Testis (tissue), 2 donors: ENCODE measurements at regions not wholly inside any gene's neighbourhood (a gene's known extent, or its start where the extent isn't known, plus 50 kb on each side); places are given as distances from the start of the nearest gene placed in this dataset.

Experiments used
- DNase-seq: peaks from one replicate; pipeline ENCODE4 v3.0.0-alpha.2; 2019
- H3K27ac ChIP-seq, 2 donors: fragments of 200-600 bp; sonication (generic); one replicate each; pipeline ENCODE4 v1.5.1; 2019
- H3K27me3 ChIP-seq: fragments of 200-600 bp; sonication (generic); one replicate; pipeline ENCODE4 v1.5.1; 2019
- H3K36me3 ChIP-seq: fragments of 200-600 bp; sonication (generic); one replicate; pipeline ENCODE4 v1.5.1; 2017; ENCODE audit warnings: low read depth; ENCODE audit errors: missing control alignments
- H3K4me1 ChIP-seq: fragments of 200-600 bp; sonication (generic); one replicate; pipeline ENCODE4 v1.5.1; 2019
- H3K4me3 ChIP-seq, 2 donors: fragments of 200-600 bp; sonication (generic); one replicate each; pipeline ENCODE4 v1.5.1; 2017 to 2019
- H3K9me3 ChIP-seq: fragments of 200-600 bp; sonication (generic); one replicate; pipeline ENCODE4 v1.5.1; 2017
- POLR2A ChIP-seq: fragments of 450-650 bp; IDR thresholded peaks from one replicate; pipeline ENCODE4 v1.6.1; 2017; ENCODE audit warnings: antibody characterized with exemption, mild to moderate bottlenecking, moderate library complexity
- WGBS, 2 donors: methylation state at CpG; one replicate each; pipeline ENCODE4 v1.1.5; 2018; 5-methylcytosine and 5-hydroxymethylcytosine counted together
- intact Hi-C: fragments of 100-400 bp; cut with DNase I; formaldehyde crosslinking; loops from one replicate; pipeline ENCODE4 v1.15.1; 2023; ENCODE audit warnings: low total_unique reads
- TF ChIP-seq, protein P1 (sequence below), 3 experiments: fragments of 450-650 bp in 2 of 3; fragments of 200-600 bp in 1 of 3; sonication (generic) in 1 of 3; IDR thresholded peaks; one replicate each; pipeline ENCODE4 v1.5.1; 2016 to 2019; ENCODE audit warnings: antibody characterized with exemption in 3 of 3, mild to moderate bottlenecking in 2 of 3, moderate library complexity in 1 of 3

DNA sequence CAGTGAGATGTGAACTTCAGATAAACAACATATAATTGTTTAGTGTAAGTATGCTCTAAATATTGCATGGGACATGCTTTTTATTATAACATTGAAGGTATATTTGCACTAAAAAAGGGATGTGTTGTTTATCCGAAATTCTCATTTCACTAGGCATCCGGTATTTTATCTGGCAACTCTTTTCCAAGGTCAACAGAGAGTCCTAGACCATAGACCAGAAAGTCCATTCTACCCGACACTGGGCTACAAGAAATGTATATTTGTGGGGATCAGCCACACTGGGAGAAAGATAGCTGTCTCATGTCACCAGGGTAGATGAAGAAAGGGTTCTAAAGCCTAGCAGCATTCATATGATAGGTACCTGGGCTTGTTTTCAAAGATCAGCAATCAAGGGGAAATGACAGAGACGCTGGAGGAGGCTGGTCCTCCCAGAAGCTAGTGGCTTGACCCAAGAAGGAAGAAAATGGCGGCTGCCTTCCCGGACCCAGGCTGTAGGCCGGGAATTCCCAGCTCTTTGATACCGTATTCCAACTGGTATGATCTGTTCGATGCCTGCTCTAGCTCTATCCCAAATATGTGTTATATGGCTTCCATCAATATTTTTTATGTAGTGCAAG, 161.1 kb upstream of the IRF2BP2 start:
- H3K27ac ChIP-seq, result no peak overlapping the region
- no peak for DNase-seq
- 72 to 76% methylated on average over 9 of the region's 9 CpGs for WGBS, 2 donors

DNA sequence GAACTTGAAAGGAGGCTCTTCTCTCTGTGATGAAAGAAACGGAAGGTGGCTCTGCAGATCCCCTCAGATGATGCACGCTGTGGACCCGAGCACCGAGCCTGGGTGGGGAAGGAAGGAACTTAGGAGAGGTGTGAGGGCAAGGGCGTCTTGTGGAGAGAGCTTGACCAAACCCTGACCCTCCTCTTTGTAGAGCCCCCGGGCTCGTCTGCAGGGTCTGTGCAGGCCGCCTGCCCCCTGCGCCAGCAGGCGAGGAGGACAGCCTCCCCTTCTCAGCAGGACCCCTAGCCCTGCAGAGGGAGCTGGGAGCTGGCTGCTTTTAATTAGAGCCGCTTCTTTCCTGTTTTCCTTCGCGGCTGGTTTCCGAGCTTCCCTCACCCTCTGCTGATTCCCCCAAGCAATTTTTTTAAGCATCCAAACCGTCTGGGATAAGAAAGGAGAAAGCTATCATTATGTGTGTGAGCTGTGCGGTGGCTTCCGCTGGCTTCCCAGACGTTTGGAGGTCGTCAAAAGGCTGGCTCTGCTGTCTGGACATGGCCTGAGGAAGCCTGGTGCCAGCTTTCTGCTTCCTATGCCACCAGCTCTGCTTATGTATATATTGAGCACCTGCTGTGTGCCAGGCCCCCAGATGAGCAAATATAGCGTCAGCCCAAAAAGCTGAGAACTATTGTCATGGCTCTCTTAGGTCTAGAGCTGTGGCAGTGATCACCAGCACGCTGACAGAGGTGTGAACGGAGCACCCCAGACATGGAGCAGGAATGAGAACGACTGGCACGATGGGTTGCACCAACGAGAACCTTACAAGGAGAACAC, 160.2 kb upstream of the IRF2BP2 start:
- Histone ChIP-seq H3K4me3 (no peak overlapping the region), H3K27ac (no peak overlapping the region), H3K36me3 (no peaks in the 10 kb centered on the region), H3K27me3 (no peaks in the 10 kb centered on the region), H3K4me1 (peaks cover 6% of the 10 kb centered on the region), H3K9me3 (no peaks in the 10 kb centered on the region)
- TF ChIP-seq, protein P1, sequence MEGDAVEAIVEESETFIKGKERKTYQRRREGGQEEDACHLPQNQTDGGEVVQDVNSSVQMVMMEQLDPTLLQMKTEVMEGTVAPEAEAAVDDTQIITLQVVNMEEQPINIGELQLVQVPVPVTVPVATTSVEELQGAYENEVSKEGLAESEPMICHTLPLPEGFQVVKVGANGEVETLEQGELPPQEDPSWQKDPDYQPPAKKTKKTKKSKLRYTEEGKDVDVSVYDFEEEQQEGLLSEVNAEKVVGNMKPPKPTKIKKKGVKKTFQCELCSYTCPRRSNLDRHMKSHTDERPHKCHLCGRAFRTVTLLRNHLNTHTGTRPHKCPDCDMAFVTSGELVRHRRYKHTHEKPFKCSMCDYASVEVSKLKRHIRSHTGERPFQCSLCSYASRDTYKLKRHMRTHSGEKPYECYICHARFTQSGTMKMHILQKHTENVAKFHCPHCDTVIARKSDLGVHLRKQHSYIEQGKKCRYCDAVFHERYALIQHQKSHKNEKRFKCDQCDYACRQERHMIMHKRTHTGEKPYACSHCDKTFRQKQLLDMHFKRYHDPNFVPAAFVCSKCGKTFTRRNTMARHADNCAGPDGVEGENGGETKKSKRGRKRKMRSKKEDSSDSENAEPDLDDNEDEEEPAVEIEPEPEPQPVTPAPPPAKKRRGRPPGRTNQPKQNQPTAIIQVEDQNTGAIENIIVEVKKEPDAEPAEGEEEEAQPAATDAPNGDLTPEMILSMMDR (IDR thresholded peaks at IDR 0.05), result no peak
- TF ChIP-seq POLR2A, result no peak
- no peak for DNase-seq
- WGBS, 2 donors, result 57 to 58% methylated on average over 23 to 25 of the region's 25 CpGs
- intact Hi-C loops, result no loop called here

More for the DNA sequence above, 161.1 kb upstream of the IRF2BP2 start:
- Histone ChIP-seq H3K4me1 (peaks cover 6% of the 10 kb centered on the region), H3K9me3 (no peaks in the 10 kb centered on the region), H3K4me3 (no peak overlapping the region), H3K36me3 (no peaks in the 10 kb centered on the region), H3K27me3 (no peaks in the 10 kb centered on the region)
- TF ChIP-seq, protein P1 (IDR thresholded peaks at IDR 0.05), result no peak
- TF ChIP-seq POLR2A, result no peak
- intact Hi-C loops, result no loop called here

DNA sequence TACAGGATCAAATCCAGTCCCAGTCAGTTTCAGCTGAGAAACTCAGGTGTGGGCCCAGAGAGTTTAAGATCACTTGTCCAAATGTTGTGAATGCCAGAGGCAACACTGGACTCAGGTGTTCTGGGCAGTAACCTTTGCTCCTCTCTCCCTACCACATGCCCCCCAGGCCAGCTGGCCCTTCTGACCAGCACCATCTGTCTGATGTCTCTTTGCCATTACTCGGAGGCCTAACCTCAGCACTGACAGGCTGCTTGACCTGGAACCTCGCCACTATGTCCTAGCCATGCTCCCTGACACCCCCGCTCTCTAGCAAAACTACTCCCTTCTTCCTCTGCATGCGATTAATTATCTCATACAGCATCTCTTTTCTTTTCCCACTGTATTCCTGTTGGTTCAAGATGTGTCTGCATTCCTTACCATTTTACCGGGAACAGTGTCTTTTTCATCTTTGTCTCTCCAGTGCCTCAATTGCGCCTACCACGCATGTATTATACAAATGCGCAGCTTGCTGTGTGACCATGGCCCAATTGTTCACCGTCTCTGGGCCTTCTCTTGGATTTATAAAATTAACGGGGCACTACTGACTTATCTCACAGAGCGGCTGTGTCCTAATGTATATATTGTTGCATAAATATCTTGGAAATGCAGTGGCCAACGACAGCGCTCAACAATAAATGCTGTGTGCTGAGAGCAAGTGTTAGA, 159.5 kb upstream of the IRF2BP2 start:
- intact Hi-C loops, result no loop called here
- Histone ChIP-seq H3K9me3 (no peaks in the 10 kb centered on the region), H3K4me3 (no peak overlapping the region), H3K27ac (no peak overlapping the region), H3K27me3 (no peaks in the 10 kb centered on the region), H3K36me3 (no peaks in the 10 kb centered on the region), H3K4me1 (peaks cover 6% of the 10 kb centered on the region)
- no peak for DNase-seq
- WGBS, 2 donors, result 81 to 82% methylated on average over 13 of the region's 13 CpGs
- TF ChIP-seq POLR2A, result no peak
- TF ChIP-seq, protein P1 (IDR thresholded peaks at IDR 0.05), result no peak

DNA sequence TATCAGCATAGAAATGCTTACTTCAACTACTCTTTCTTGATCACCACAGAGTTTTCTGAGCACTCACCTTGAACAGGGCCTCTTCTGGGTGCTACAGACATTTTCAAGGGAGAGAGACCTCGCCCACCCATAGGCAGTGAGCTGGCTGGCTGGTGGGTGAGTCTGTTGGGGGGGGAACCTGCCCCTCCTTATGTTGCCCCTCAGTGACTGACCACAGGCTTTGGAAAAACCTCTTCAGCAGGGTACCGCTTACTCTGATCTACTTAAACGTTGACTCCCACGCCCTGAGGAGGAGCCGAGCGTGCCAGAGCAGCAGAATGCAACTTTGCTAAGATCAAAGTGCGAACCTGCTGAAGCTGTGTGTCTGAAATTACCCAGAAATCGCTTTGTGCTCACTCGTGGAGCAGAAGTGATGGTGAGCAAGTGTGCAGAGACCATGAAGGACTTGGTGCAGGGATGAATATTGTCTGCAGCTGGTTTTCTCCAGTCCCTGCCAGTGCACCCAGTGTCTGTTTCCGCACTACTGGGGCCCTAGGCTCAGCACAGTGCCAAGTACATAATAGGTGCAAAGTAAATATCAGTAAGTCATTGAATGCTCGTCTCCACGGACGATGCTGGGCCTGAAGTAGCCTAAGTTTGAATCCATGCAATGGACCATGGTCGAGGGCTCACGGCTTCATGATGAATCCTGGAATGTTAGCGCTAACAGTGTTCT, 158.7 kb upstream of the IRF2BP2 start:
- intact Hi-C loops, result no loop called here
- Histone ChIP-seq H3K27ac (no peak overlapping the region), H3K36me3 (no peaks in the 10 kb centered on the region), H3K27me3 (no peaks in the 10 kb centered on the region), H3K4me3 (no peak overlapping the region), H3K9me3 (no peaks in the 10 kb centered on the region), H3K4me1 (peaks cover 6% of the 10 kb centered on the region)
- TF ChIP-seq POLR2A, result no peak
- TF ChIP-seq, protein P1 (IDR thresholded peaks at IDR 0.05), result no peak
- DNase-seq, result no peak
- WGBS, 2 donors, result 85 to 89% methylated on average over 15 to 16 of the region's 16 CpGs
